Osteocyte (in vitro differentiated cells): ENCODE measurements at regions not wholly inside any gene's neighbourhood (a gene's known extent, or its start where the extent isn't known, plus 50 kb on each side); places are given as distances from the start of the nearest gene placed in this dataset.
A peak's percentile ranks its signal among the peaks of the same experiment; 100 is the strongest.

ENCODE experiments used
- DNase-seq: peaks from one replicate; pipeline ENCODE4 v3.0.0; 2021; ENCODE audit warnings: mixed read lengths; ENCODE audit not compliant: unreplicated experiment; ENCODE audit errors: extremely low spot score
- H3K27ac Mint-ChIP-seq: one replicate; pipeline ENCODE4 v1.8.0; 2021; ENCODE audit warnings: mild to moderate bottlenecking, mixed read lengths; ENCODE audit not compliant: unreplicated experiment
- H3K27me3 Mint-ChIP-seq: one replicate; pipeline ENCODE4 v1.8.0; 2021; ENCODE audit warnings: mixed read lengths; ENCODE audit not compliant: unreplicated experiment
- H3K36me3 Mint-ChIP-seq: one replicate; pipeline ENCODE4 v1.8.0; 2021; ENCODE audit warnings: mixed read lengths; ENCODE audit not compliant: unreplicated experiment
- H3K4me1 Mint-ChIP-seq: one replicate; pipeline ENCODE4 v1.8.0; 2021; ENCODE audit warnings: mixed read lengths; ENCODE audit not compliant: unreplicated experiment
- H3K4me3 Mint-ChIP-seq: one replicate; pipeline ENCODE4 v1.8.0; 2021; ENCODE audit warnings: mild to moderate bottlenecking, moderate library complexity, mixed read lengths; ENCODE audit not compliant: unreplicated experiment
- H3K9me3 Mint-ChIP-seq: one replicate; pipeline ENCODE4 v1.8.0; 2021; ENCODE audit warnings: mixed read lengths; ENCODE audit not compliant: unreplicated experiment
- CTCF ChIP-seq: fragments of 200-600 bp; sonication (generic); IDR thresholded peaks from 2 replicates; pipeline ENCODE4 v1.5.0; 2021; ENCODE audit warnings: antibody characterized with exemption, mild to moderate bottlenecking, moderate library complexity

GRCh38 chr18:61955644-61956043 lies 62.8 kb upstream of the RNF152 start:
- DNase-seq = no peak
- TF ChIP-seq CTCF = no peak
- H3K27ac Mint-ChIP-seq = no peak overlapping the region
- no peaks in the 10 kb centered on the region for H3K9me3 Mint-ChIP-seq
- no peaks in the 10 kb centered on the region for H3K27me3 Mint-ChIP-seq
- peaks cover 48% of the 10 kb centered on the region for H3K4me1 Mint-ChIP-seq
- no peaks in the 10 kb centered on the region for H3K36me3 Mint-ChIP-seq
- no peak overlapping the region for H3K4me3 Mint-ChIP-seq

- H3K27ac Mint-ChIP-seq = no peak overlapping the region
- no peak for DNase-seq
- no peak overlapping the region for H3K4me3 Mint-ChIP-seq
- TF ChIP-seq CTCF = no peak
- no peaks in the 10 kb centered on the region for H3K27me3 Mint-ChIP-seq
- H3K36me3 Mint-ChIP-seq = no peaks in the 10 kb centered on the region
- no peaks in the 10 kb centered on the region for H3K9me3 Mint-ChIP-seq
- H3K4me1 Mint-ChIP-seq = peaks cover 50% of the 10 kb centered on the region
Measured at GRCh38 chr18:61954096-61954746, 61.4 kb upstream of the RNF152 start.

GRCh38 chr18:61953641-61954040 lies 60.8 kb upstream of the RNF152 start:
- DNase-seq = no peak
- peaks cover 52% of the 10 kb centered on the region for H3K4me1 Mint-ChIP-seq
- no peak for TF ChIP-seq CTCF
- H3K27ac Mint-ChIP-seq = no peak overlapping the region
- no peaks in the 10 kb centered on the region for H3K36me3 Mint-ChIP-seq
- H3K9me3 Mint-ChIP-seq = no peaks in the 10 kb centered on the region
- H3K27me3 Mint-ChIP-seq = no peaks in the 10 kb centered on the region
- no peak overlapping the region for H3K4me3 Mint-ChIP-seq

GRCh38 chr18:61953161-61953560 lies 60.4 kb upstream of the RNF152 start:
- no peaks in the 10 kb centered on the region for H3K36me3 Mint-ChIP-seq
- no peaks in the 10 kb centered on the region for H3K9me3 Mint-ChIP-seq
- no peak overlapping the region for H3K4me3 Mint-ChIP-seq
- H3K27me3 Mint-ChIP-seq = no peaks in the 10 kb centered on the region
- H3K4me1 Mint-ChIP-seq = peaks cover 53% of the 10 kb centered on the region
- TF ChIP-seq CTCF = no peak
- H3K27ac Mint-ChIP-seq = peak overlapping the region; percentile 92
- DNase-seq = no peak

- TF ChIP-seq CTCF = no peak
- DNase-seq = no peak
- peaks cover 65% of the 10 kb centered on the region for H3K4me1 Mint-ChIP-seq
Measured at GRCh38 chr18:61951396-61951795, 58.6 kb upstream of the RNF152 start.

More at GRCh38 chr18:61951396-61951795, 58.6 kb upstream of the RNF152 start:
- H3K4me3 Mint-ChIP-seq = no peak overlapping the region
- no peak overlapping the region for H3K27ac Mint-ChIP-seq
- no peaks in the 10 kb centered on the region for H3K9me3 Mint-ChIP-seq
- H3K27me3 Mint-ChIP-seq = no peaks in the 10 kb centered on the region
- no peaks in the 10 kb centered on the region for H3K36me3 Mint-ChIP-seq
